Fibroblast of villous mesenchyme (primary cell): ENCODE measurements at regions not wholly inside any gene's neighbourhood (a gene's known extent, or its start where the extent isn't known, plus 50 kb on each side); places are given as distances from the start of the nearest gene placed in this dataset.
A peak's percentile ranks its signal among the peaks of the same experiment; 100 is the strongest.

Experiments
- DNase-seq: peaks from one replicate; pipeline ENCODE4 v3.0.0-alpha.2; 2010; ENCODE audit warnings: low read depth
- H3K4me3 ChIP-seq: 2 replicates; pipeline ENCODE4 v1.5.1; 2011; ENCODE audit warnings: low read depth, mild to moderate bottlenecking, low read length
- TF ChIP-seq, protein P1 (sequence below): IDR thresholded peaks from 2 replicates; pipeline ENCODE4 v1.5.1; 2012; ENCODE audit warnings: low read depth, mild to moderate bottlenecking, low read length; ENCODE audit not compliant: insufficient read depth

DNA sequence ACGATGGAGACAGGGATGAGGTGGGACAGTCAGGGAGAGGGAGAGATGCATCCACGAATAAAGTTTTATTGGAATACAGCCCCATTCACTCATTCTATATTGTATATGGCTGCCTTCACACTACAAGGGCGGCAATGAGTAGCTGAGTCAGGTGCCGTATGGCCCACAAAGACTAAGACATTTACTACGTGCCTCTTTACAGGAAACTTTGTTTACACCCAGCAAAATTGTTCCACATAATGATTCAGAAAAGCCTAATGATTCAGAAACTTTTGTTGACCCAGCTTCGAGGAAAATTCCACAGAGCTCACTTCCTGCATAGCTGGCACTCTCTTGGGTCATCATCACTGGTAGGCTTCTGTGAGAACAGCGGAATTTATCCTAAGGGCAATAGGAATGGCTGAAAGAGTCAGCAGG is 87.3 kb upstream of the PEG3 start:
- H3K4me3 ChIP-seq = no peak overlapping the region
- DNase-seq = peak; percentile 46
- TF ChIP-seq, protein P1, sequence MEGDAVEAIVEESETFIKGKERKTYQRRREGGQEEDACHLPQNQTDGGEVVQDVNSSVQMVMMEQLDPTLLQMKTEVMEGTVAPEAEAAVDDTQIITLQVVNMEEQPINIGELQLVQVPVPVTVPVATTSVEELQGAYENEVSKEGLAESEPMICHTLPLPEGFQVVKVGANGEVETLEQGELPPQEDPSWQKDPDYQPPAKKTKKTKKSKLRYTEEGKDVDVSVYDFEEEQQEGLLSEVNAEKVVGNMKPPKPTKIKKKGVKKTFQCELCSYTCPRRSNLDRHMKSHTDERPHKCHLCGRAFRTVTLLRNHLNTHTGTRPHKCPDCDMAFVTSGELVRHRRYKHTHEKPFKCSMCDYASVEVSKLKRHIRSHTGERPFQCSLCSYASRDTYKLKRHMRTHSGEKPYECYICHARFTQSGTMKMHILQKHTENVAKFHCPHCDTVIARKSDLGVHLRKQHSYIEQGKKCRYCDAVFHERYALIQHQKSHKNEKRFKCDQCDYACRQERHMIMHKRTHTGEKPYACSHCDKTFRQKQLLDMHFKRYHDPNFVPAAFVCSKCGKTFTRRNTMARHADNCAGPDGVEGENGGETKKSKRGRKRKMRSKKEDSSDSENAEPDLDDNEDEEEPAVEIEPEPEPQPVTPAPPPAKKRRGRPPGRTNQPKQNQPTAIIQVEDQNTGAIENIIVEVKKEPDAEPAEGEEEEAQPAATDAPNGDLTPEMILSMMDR = no peak

DNA sequence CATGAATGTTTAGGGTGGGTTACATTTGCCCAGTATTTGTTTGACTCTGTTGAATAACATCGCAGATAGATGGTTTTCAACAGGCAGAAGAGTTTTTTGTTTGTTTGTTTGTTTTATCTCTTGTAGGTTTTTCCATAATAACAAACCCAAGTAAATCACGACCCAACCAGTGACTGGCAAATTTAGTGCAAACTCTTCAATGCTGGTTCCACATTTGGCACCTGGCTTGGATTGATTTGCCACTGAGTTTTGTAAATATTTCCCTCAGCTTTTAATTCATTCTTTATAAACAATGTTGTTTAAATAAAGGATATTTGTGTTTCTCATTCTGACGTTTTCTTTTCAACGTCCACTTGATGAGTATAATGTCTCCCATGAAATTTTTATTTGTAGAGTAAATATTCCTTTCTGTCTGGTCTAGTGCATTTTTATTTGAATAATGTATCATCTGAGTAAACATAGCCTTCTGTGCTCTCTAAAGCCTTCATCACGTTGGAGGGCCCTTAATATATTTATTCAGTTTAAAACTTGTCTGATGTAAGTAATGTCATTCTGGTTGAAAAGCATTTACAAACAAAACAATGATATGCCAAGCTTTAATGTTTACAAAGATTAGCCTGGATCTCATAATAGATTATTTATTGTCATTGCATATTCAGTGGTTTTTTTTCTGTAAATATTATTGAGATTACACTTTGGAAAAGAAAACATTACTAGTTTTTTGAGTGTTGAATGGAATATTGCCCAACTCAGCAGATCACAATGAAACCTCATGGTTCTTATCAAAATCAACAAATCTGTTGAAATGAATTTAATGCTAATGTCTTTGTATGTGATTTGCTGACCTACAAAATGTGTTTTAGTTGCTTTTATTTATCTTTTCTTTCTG is 90.4 kb upstream of the PEG3 start:
- no peak overlapping the region for H3K4me3 ChIP-seq
- DNase-seq = no peak
- TF ChIP-seq, protein P1 = no peak

DNA sequence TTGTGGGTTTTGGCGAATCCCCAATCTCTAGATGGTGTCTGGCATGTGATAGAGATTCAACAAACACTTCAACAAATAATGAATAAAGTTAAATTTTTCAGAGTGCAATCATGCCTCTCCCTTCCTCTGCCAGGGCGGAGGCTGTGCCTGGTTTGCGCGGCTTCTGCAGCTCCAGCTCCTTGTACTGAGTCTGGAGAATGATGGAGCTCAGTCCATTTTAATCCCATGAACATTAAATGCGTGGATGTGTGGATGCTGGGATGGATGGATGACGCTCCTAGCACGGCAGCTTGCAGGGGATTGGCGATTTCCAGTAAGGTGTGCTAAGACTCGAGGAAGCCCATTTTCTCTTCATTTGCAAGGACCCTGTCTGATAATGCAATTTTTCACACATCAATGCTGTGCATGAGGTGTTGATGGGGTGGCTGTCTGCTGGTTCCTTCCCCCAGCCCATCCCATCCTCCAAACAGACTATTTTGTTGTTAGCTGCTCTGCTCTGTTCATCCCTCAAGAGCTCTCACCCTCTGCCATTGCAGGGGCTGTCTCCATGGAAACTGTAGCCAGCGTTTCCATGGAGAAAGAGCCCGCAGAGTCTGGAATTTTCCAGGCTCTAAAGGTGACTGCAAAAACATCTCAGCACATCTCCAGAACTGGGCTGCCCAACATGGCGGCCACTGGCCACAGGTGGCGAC is 92.6 kb upstream of the PEG3 start:
- no peak overlapping the region for H3K4me3 ChIP-seq
- DNase-seq = no peak
- TF ChIP-seq, protein P1 = no peak

DNA sequence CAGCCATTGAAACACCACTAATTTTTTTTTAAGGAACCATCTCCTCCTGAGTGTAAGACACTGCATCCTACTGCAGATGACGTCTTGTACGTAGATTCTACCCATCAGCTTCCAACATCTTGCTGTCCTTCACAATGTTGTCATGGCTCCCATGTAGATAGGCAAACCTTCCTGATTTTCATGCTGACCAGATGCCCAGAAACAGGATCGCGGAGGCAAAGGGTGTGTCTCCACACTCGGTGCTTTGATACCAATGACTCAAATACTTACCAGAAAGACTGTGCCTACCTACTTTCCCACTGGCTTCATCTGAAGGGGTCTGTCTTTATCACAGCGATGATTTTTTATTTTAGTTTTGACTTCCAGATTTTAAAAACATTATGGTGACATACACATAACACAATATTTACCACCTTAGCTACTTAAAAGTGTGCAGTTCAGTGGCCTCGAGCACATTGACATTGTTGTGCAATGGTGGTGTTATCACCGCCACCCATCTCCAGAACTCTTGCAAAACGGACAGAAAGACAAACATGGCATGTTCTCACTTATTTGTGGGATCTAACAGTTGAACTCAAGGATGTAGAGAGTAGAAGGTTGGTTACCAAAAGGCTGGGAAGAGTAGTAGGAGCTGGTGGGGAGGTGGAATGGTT is 94.0 kb upstream of the PEG3 start:
- no peak for DNase-seq
- TF ChIP-seq, protein P1 = no peak
- no peak overlapping the region for H3K4me3 ChIP-seq

GRCh38 chr19:56939951-56940350 is 99.4 kb upstream of the PEG3 start:
- H3K4me3 ChIP-seq = no peak overlapping the region
- DNase-seq = no peak
- TF ChIP-seq, protein P1 = no peak

DNA sequence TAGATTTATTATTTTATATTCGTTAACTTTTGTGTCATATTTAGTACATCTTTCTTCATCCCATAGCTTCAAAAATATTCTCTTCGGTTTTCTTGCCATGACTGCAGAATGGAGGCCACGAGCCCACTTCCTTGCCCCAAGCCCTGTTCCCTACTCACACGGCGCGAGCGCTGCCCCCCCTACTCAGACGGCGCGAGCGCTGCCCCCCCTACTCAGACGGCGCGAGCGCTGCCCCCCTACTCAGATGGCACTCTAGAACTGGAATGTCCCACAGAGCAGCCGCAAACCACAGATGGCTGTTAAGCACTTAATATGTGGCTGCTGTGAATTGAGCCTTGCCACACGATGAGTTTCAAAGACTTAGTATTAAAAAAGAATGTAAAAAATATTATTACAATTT is 102.2 kb upstream of the PEG3 start:
- no peak overlapping the region for H3K4me3 ChIP-seq
- DNase-seq = no peak
- TF ChIP-seq, protein P1 = no peak
